ENCODE measurements at regions not wholly inside any gene's neighbourhood (a gene's known extent, or its start where the extent isn't known, plus 50 kb on each side); places are given as distances from the start of the nearest gene placed in this dataset.
"Not testable (repeated sequence)": the region's sequence is repeated elsewhere in the genome, so short reads cannot be mapped to it uniquely, and the experiment has no call there.

- no peak for DNase-seq
- TF ChIP-seq, protein P1, sequence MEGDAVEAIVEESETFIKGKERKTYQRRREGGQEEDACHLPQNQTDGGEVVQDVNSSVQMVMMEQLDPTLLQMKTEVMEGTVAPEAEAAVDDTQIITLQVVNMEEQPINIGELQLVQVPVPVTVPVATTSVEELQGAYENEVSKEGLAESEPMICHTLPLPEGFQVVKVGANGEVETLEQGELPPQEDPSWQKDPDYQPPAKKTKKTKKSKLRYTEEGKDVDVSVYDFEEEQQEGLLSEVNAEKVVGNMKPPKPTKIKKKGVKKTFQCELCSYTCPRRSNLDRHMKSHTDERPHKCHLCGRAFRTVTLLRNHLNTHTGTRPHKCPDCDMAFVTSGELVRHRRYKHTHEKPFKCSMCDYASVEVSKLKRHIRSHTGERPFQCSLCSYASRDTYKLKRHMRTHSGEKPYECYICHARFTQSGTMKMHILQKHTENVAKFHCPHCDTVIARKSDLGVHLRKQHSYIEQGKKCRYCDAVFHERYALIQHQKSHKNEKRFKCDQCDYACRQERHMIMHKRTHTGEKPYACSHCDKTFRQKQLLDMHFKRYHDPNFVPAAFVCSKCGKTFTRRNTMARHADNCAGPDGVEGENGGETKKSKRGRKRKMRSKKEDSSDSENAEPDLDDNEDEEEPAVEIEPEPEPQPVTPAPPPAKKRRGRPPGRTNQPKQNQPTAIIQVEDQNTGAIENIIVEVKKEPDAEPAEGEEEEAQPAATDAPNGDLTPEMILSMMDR (IDR thresholded peaks at IDR 0.05; ENCODE audit: low read depth, low read length, missing control alignments) = no peak
- Histone ChIP-seq H3K36me3 (replicated peaks) (no peaks in the 10 kb centered on the region), H3K27ac (no peak overlapping the region), H3K27me3 (replicated peaks) (no peaks in the 10 kb centered on the region), H3K4me3 (ENCODE audit: low read depth, low read length) (no peak overlapping the region)
- in situ Hi-C loops (cut with HindIII; ENCODE audit: low pct_ligation_motif_present, low sequenced_read_pairs) = no loop called here
Measured at GRCh38 chr4:126637706-126638105, 995.1 kb upstream of the INTU start.

DNA sequence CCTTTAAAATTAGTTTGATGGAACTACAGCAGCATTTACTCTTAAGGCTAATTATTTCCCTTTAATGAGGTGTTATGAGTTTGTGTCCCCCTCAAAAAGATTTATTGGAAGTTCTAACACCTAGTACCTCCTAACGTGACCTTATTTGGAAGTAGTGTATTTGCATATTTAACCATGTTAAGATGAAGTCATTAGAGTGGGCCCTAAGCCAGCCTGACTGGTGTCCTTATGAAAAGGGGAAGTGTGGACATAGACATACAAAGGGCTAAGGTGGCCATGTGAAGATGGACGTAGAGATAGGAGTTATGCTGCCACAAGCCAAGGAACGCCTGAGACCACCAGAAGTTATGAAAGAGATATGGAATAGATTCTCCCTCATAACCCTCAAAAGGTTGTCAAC, 985.4 kb upstream of the INTU start:
- no peak for DNase-seq
- H3K4me3 ChIP-seq (ENCODE audit: low read depth, low read length) = no peak overlapping the region

DNA sequence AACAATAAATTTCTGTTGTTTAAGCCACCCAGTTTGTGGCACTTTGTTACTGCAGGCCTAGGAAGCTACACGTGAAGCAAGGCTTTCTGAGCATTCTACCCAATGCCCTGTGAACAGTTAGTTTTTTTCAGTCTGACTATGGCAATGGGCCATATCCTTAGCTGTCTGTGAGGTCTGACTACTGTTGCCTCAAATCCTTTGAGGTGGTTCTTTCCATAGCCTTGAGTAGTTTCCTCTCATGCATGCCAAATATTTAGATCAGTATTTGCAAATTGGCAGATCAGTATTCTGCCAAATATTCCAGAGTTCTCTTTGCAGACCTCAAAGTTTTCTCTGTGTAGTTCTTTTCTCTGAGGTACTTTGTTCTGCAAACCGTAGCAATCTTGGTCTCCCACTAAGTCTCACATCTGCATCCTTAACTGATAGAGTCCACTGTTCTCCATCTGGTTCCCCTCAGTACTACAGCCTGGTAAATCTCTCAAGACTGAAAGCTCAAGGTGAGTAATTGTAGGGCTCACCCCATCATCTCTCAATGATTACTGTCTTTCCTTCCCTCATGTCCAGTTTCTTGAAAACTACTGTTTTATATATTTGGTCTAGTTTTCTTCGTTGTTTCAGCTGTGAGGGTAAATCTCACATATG, 984.9 kb upstream of the INTU start:
- in situ Hi-C loops (cut with HindIII; ENCODE audit: low pct_ligation_motif_present, low sequenced_read_pairs) = no loop called here
- H3K27ac ChIP-seq = no peak overlapping the region
- no peak overlapping the region for H3K4me3 ChIP-seq (ENCODE audit: low read depth, low read length)
- TF ChIP-seq, protein P1 (IDR thresholded peaks at IDR 0.05; ENCODE audit: low read depth, low read length, missing control alignments) = no peak
- DNase-seq = no peak
- no peaks in the 10 kb centered on the region for H3K27me3 ChIP-seq (replicated peaks)
- H3K36me3 ChIP-seq (replicated peaks) = no peaks in the 10 kb centered on the region

More for the DNA sequence above, 985.4 kb upstream of the INTU start:
- Histone ChIP-seq H3K36me3 (replicated peaks) (no peaks in the 10 kb centered on the region), H3K27me3 (replicated peaks) (no peaks in the 10 kb centered on the region), H3K27ac (no peak overlapping the region)
- in situ Hi-C loops (cut with HindIII; ENCODE audit: low pct_ligation_motif_present, low sequenced_read_pairs) = no loop called here
- TF ChIP-seq, protein P1 (IDR thresholded peaks at IDR 0.05; ENCODE audit: low read depth, low read length, missing control alignments) = no peak

GRCh38 chr4:126658411-126658810, 974.3 kb upstream of the INTU start:
- Histone ChIP-seq H3K27ac (no peak overlapping the region), H3K4me3 (ENCODE audit: low read depth, low read length) (no peak overlapping the region), H3K27me3 (replicated peaks) (no peaks in the 10 kb centered on the region), H3K36me3 (replicated peaks) (no peaks in the 10 kb centered on the region)
- DNase-seq = no peak
- in situ Hi-C loops (cut with HindIII; ENCODE audit: low pct_ligation_motif_present, low sequenced_read_pairs) = no loop called here
- TF ChIP-seq, protein P1 (IDR thresholded peaks at IDR 0.05; ENCODE audit: low read depth, low read length, missing control alignments) = no peak

GRCh38 chr4:126661194-126661593, 971.6 kb upstream of the INTU start:
- in situ Hi-C loops (cut with HindIII; ENCODE audit: low pct_ligation_motif_present, low sequenced_read_pairs) = no loop called here
- peak; percentile 16 for DNase-seq
- Histone ChIP-seq H3K36me3 (replicated peaks) (no peaks in the 10 kb centered on the region), H3K4me3 (ENCODE audit: low read depth, low read length) (no peak overlapping the region), H3K27ac (no peak overlapping the region), H3K27me3 (replicated peaks) (no peaks in the 10 kb centered on the region)
- TF ChIP-seq, protein P1 (IDR thresholded peaks at IDR 0.05; ENCODE audit: low read depth, low read length, missing control alignments) = no peak

- Histone ChIP-seq H3K36me3 (replicated peaks) (no peaks in the 10 kb centered on the region), H3K27ac (no peak overlapping the region), H3K27me3 (replicated peaks) (no peaks in the 10 kb centered on the region), H3K4me3 (ENCODE audit: low read depth, low read length) (no peak overlapping the region)
- in situ Hi-C loops (cut with HindIII; ENCODE audit: low pct_ligation_motif_present, low sequenced_read_pairs) = no loop called here
- TF ChIP-seq, protein P1 (IDR thresholded peaks at IDR 0.05; ENCODE audit: low read depth, low read length, missing control alignments) = no peak
- no peak for DNase-seq
Measured at GRCh38 chr4:126664839-126665238, 967.9 kb upstream of the INTU start.

DNA sequence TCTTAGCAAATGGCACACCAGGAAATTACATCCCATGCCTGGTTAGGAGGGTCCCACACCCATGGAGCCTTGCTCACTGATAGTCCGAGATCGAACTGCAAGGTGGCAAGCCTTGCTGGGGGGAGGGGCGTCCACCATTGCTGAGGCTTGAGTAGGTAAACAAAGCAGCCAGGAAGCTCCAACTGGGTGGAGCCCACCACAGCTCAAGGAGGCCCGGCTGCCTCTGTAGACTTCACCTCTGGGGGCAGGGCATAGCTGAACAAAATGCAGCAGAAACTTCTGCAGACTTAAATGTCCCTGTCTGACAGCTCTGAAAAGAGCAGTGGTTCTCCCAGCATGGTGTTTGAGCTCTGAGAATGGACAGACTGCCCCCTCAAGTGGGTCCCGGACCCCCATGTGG, 962.7 kb upstream of the INTU start:
- H3K27me3 ChIP-seq (replicated peaks); H3K27ac ChIP-seq; H3K36me3 ChIP-seq (replicated peaks); in situ Hi-C loops (cut with HindIII; ENCODE audit: low pct_ligation_motif_present, low sequenced_read_pairs); H3K4me3 ChIP-seq (ENCODE audit: low read depth, low read length); DNase-seq: not testable (repeated sequence)
